PC-3 (cell line): ENCODE measurements at regions not wholly inside any gene's neighbourhood (a gene's known extent, or its start where the extent isn't known, plus 50 kb on each side); places are given as distances from the start of the nearest gene placed in this dataset.

Source experiments
- CTCF ChIP-seq: fragments of 300-600 bp; sonication (generic); conservative IDR thresholded peaks from 2 replicates; pipeline ENCODE4 v1.5.1; 2017; ENCODE audit warnings: antibody characterized with exemption, low read depth, mild to moderate bottlenecking, low read length
- EZH2 ChIP-seq: fragments of 300-600 bp; sonication (generic); IDR thresholded peaks from one replicate; pipeline ENCODE4 v1.6.1; 2017; ENCODE audit warnings: antibody characterized with exemption, mild to moderate bottlenecking, low read length; ENCODE audit not compliant: unreplicated experiment
- EZH2phosphoT487 ChIP-seq: fragments of 300-600 bp; sonication (generic); IDR thresholded peaks from 2 replicates; pipeline ENCODE4 v1.6.1; 2018; ENCODE audit warnings: mild to moderate bottlenecking, antibody characterized with exemption, low read length, borderline replicate concordance

- TF ChIP-seq CTCF (no peak), EZH2 (no peak), EZH2phosphoT487 (no peak)
Measured at GRCh38 chr6:113695516-113695915, 161.6 kb upstream of the MARCKS start.
